SK-N-SH treated with all-trans-retinoic acid at 6 μM for 48 hours (cell line): ENCODE measurements at regions not wholly inside any gene's neighbourhood (a gene's known extent, or its start where the extent isn't known, plus 50 kb on each side); places are given as distances from the start of the nearest gene placed in this dataset.

Source experiments
- ZFP3 ChIP-seq: fragments of 250-450 bp; sonication (Bioruptor Pico); IDR thresholded peaks from 2 replicates; pipeline ENCODE4 v1.5.0; 2020; ENCODE audit warnings: mild to moderate bottlenecking, moderate library complexity
- ZFP30 ChIP-seq: fragments of 450-650 bp; formaldehyde crosslinking; IDR thresholded peaks from 2 replicates; pipeline ENCODE4 v1.5.0; 2022; ENCODE audit warnings: mild to moderate bottlenecking, moderate library complexity

- TF ChIP-seq ZFP30 (CRISPR knock-in tag): no peak
- TF ChIP-seq ZFP3 (CRISPR knock-in tag): no peak
Measured at GRCh38 chr17:14553847-14554246, 253.0 kb downstream of the HS3ST3B1 start.
